ENCODE measurements at regions not wholly inside any gene's neighbourhood (a gene's known extent, or its start where the extent isn't known, plus 50 kb on each side); places are given as distances from the start of the nearest gene placed in this dataset.

GRCh38 chr4:64508089-64508488, 98.8 kb upstream of the TECRL start:
- TF ChIP-seq POLR2A (IDR thresholded peaks at IDR 0.05) = no peak
- no peak for TF ChIP-seq CTCF (IDR thresholded peaks at IDR 0.05)
- no peaks in the 10 kb centered on the region for H3K36me3 ChIP-seq
- no peaks in the 10 kb centered on the region for H3K27me3 ChIP-seq
- no peak for DNase-seq
- H3K27ac ChIP-seq = no peak overlapping the region
- H3K4me3 ChIP-seq = no peak overlapping the region
- H3K9me3 ChIP-seq = peaks cover 0 to 5% (median 0%) of the 10 kb centered on the region in 4 donors
- H3K4me1 ChIP-seq = no peaks in the 10 kb centered on the region

GRCh38 chr4:64503945-64504675, 94.9 kb upstream of the TECRL start:
- TF ChIP-seq POLR2A (IDR thresholded peaks at IDR 0.05) = no peak
- no peak for TF ChIP-seq CTCF (IDR thresholded peaks at IDR 0.05)
- DNase-seq = no peak

GRCh38 chr4:64503416-64503815, 94.2 kb upstream of the TECRL start:
- H3K4me1 ChIP-seq = no peaks in the 10 kb centered on the region
- no peak overlapping the region for H3K27ac ChIP-seq
- DNase-seq = no peak
- no peak overlapping the region for H3K4me3 ChIP-seq
- H3K36me3 ChIP-seq = no peaks in the 10 kb centered on the region
- no peak for TF ChIP-seq POLR2A (IDR thresholded peaks at IDR 0.05)
- TF ChIP-seq CTCF (IDR thresholded peaks at IDR 0.05) = no peak
- no peaks in the 10 kb centered on the region for H3K9me3 ChIP-seq
- no peaks in the 10 kb centered on the region for H3K27me3 ChIP-seq

More at GRCh38 chr4:64503945-64504675, 94.9 kb upstream of the TECRL start:
- no peaks in the 10 kb centered on the region for H3K27me3 ChIP-seq
- no peaks in the 10 kb centered on the region for H3K9me3 ChIP-seq
- H3K4me1 ChIP-seq = no peaks in the 10 kb centered on the region
- no peak overlapping the region for H3K27ac ChIP-seq
- no peaks in the 10 kb centered on the region for H3K36me3 ChIP-seq
- H3K4me3 ChIP-seq = no peak overlapping the region

- no peak for DNase-seq
- H3K4me1 ChIP-seq = no peaks in the 10 kb centered on the region
- H3K27ac ChIP-seq = no peak overlapping the region
- no peaks in the 10 kb centered on the region for H3K36me3 ChIP-seq
- H3K27me3 ChIP-seq = no peaks in the 10 kb centered on the region
- no peaks in the 10 kb centered on the region for H3K9me3 ChIP-seq
- no peak for TF ChIP-seq CTCF (IDR thresholded peaks at IDR 0.05)
- TF ChIP-seq POLR2A (IDR thresholded peaks at IDR 0.05) = no peak
- H3K4me3 ChIP-seq = no peak overlapping the region
These were observed 88.2 kb upstream of the TECRL start for GRCh38 chr4:64497491-64497890.

GRCh38 chr4:64495946-64496345, 86.7 kb upstream of the TECRL start:
- H3K4me1 ChIP-seq = no peaks in the 10 kb centered on the region
- H3K27me3 ChIP-seq = no peaks in the 10 kb centered on the region
- no peak for DNase-seq
- H3K27ac ChIP-seq = no peak overlapping the region
- TF ChIP-seq POLR2A (IDR thresholded peaks at IDR 0.05) (no peak), CTCF (IDR thresholded peaks at IDR 0.05) (no peak)
- no peaks in the 10 kb centered on the region for H3K36me3 ChIP-seq
- H3K4me3 ChIP-seq = no peak overlapping the region
- no peaks in the 10 kb centered on the region for H3K9me3 ChIP-seq

Measured in Peyer's patch (tissue), 4 donors.